GM08714 (cell line): ENCODE measurements at regions not wholly inside any gene's neighbourhood (a gene's known extent, or its start where the extent isn't known, plus 50 kb on each side); places are given as distances from the start of the nearest gene placed in this dataset.

Source experiments
- H3K4me3 ChIP-seq: fragments of 200-500 bp; sonication (Bioruptor generic); 2 replicates; pipeline ENCODE4 v1.5.1; 2014; ENCODE audit warnings: mild to moderate bottlenecking, low read length, inconsistent platforms
- ZNF274 ChIP-seq: IDR thresholded peaks from 2 replicates; pipeline ENCODE4 v1.6.1; 2012; ENCODE audit warnings: mild to moderate bottlenecking, low read depth, low read length

DNA sequence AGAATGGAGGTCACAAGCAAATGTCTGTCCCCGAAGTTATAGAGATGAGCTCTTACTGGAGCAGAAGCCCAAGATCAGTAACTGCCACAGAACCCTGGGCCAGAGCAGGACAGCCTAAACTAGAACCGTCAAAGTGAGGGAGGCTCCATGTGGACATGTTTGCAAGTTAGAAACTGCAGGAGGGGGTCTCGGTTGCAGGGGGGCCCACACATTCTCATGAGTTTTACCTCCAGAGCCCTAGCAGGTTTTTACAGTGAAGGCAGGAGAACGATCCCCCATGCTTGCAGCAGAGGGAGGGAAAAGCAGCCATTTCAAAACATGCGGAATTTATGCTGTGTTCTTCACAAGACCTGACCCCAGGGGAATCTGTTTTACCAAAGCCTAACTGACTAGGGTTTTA is 133.5 kb upstream of the B3GAT1 start:
- no peak for TF ChIP-seq ZNF274
- no peak overlapping the region for H3K4me3 ChIP-seq

DNA sequence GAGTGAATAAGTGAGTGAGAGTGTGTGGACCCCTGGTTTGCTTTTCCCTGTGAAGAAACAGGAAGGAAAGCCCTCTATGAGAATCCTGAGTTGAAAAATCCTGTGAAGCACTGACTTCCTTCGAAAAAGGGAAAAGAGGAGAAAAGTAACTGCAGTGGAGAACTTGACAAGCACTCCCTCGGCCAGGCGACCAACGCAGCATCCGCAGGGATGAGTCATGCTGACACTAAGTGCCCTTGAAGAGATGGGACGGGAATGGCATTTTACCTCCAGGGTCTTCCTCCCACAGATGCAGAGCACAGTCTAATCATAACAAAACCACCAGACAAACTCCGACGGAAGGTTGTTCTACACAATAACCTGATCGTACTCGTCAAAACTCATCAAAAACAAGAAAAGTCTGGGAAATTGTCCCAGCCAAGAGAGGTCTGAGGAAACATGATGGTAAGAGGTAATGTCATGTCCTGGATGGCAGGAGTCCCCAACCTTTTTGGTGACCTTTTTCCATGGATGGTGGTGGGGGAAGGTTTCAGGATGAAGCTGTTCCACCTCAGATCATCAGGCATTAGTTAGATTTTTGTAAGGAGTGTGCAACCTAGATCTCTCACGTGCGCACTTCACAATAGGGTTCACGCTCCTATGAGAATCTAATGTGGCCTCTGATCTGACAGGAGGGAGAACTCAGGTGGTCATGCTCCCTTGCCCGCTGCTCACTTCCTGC is 132.2 kb upstream of the B3GAT1 start:
- no peak overlapping the region for H3K4me3 ChIP-seq
- no peak for TF ChIP-seq ZNF274

DNA sequence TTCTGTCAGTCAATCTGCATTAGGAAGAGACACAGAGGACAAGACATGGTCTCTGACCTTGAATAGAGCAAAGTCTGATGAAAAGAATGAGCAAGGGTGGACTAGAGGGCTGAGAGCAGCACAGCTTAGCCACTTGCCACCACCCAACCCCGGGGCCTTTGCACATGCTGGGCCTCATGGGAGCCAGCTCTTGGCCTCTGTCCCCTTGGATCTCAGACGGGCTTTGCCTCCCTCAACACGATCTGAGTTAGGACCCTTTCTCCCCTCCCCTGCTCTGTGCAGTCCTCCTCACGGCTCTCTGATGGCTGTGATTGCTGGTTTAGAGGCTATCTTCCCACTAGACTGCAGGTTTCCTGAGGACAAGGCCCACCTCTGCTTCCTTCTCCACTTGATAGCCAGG is 131.6 kb upstream of the B3GAT1 start:
- TF ChIP-seq ZNF274: no peak
- H3K4me3 ChIP-seq: no peak overlapping the region

DNA sequence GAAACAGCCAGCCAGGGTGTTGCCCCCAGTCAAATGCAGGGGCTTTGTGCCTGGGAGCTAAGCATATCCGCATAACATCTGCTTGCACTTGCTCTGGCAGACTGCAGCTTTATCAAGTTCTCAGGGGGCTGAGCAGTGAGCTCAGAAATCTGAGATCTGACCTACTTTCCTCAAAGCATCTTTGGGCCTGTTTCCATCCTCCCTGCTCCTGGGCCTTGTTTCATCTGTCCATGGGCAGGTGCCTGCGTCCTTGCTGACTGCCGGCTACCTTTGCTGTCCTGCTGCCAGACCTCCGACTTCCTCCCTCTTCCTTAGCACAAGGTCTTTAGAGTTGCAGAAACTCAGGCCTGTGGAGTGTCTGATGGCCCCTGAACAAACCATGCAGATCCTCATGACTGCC is 131.2 kb upstream of the B3GAT1 start:
- no peak for TF ChIP-seq ZNF274
- H3K4me3 ChIP-seq: no peak overlapping the region

DNA sequence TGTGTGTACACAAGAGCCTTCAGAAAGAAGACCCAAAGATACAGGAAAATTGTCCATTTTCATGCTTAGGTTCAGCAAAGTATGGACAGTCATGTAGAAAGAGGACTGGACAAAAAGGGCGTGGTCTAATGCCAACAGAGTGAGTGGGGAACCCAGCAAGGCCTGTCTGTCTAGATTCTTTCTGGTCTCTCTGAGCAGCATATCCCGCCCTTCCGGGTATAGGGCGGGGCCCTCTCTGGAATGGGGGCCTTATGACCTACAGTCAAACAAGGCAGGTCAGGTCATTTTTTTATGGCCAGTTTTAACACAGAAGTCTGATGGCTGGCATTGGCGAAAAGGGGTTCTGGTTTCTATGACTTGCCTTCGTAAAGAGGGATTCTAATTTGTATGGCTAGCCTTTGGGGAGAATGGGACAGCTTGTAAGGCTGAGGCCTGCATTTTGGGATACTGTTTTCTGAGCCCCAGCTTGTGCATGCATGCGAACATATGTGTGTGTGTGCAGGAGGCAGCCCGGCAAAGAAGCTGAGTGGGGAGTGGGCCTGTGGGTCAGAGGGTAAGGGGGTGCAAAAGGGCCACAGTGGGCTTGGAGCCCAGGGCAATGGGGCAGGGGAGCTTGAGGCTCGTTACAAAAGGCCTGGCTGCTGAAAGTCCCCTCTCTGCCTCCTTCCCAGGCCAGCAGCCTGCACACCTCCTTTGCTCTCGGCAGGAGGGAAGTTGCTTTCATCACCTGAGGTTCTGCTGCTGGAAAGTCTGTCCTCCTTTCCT is 130.5 kb upstream of the B3GAT1 start:
- no peak for TF ChIP-seq ZNF274

DNA sequence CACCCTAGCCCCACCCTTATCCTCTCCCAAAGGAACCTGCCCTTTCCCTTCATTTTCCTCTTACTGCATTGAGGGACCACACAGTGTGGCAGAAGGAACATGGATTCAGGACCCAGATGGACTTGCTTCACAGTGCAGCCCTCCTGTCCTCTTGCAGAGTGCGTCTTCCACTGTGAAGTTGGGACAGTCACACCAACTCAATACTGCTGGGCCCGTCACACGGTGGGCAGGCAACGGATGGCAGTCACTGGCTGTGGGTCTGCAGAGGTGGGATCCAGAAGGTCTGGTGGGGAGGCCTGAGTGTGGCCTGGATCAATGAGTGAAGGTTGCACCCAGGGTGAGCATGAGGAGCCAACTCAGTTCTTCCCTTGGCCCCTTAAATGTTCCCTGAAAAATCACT is 129.9 kb upstream of the B3GAT1 start:
- H3K4me3 ChIP-seq: no peak overlapping the region
- TF ChIP-seq ZNF274: no peak

More for the DNA sequence above, 130.5 kb upstream of the B3GAT1 start:
- no peak overlapping the region for H3K4me3 ChIP-seq

DNA sequence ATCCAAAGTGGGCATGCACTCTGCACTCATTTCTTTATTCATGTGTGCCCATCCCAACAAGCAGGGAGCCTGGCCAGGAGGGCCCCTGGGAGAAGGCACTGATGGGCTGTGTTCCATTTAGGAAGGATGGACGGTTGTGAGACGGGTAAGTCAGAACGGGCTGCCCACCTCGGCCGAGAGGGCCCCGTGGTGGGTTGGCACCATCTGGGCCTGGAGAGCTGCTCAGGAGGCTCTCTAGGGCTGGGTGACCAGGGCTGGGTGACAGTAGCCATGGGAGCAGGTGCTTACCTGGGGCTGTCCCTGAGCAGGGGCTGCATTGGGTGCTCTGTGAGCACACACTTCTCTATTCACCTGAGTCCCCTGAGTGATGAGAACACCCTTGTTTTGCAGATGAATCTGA is 129.3 kb upstream of the B3GAT1 start:
- TF ChIP-seq ZNF274: no peak
- H3K4me3 ChIP-seq: no peak overlapping the region

DNA sequence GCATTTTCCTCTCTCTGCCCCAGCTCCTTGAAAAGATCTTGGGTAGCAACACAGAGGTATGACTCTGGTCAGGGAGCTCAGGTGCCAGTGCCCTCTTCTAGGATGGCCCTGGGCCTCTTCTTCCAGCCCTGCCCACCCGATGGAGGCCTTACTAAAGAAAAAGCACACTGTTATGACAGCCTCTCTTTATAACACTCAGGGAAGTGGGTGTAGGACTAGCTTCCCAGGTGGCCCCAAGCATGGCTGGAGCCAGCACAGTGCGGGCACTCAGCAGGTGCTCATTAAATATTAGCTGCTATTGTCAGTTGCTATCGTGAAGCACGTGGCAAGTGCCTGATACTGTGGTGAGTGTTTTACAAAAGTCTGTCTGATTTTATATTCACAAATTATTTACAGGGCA is 127.2 kb upstream of the B3GAT1 start:
- TF ChIP-seq ZNF274: no peak
- no peak overlapping the region for H3K4me3 ChIP-seq

DNA sequence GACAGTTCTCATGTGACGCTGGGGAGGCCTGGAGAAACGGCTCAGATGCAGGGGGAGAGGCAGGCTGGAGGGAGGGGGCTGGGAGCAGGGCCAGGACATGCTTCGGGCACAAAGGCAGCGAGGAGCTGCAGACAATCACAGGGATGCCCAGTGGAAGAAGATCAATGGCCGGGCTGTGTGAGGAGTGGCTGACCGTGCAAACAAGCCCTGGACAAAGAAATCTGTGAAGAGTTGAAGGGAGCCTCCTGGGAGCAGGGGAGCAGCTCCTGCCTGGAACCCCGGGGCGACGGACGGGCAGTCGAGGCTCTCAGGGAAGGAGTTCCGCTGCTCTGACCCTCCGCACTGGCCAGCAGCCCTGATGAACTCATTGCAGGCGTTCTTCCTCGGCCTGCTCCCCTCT is 126.7 kb upstream of the B3GAT1 start:
- no peak overlapping the region for H3K4me3 ChIP-seq
- no peak for TF ChIP-seq ZNF274

DNA sequence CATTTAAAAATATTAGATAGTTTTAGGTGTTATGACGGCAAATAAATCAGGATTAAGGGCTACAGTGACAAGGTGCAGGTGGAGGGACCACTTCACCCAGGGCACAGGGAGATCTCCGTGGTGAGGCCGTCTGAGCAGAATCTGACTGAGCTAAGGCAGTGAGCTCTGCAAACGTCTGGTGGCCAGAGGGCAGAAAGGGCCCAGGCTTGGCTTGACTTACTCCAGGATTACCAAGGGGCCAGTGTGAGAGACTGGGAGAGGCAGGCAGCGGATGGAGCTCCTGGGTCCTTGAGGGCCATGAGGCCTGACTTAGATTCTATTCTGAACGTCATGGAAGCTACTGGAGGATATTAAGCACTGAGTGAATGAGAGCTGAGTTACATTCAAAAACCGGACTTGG is 125.9 kb upstream of the B3GAT1 start:
- no peak for TF ChIP-seq ZNF274
- H3K4me3 ChIP-seq: no peak overlapping the region

DNA sequence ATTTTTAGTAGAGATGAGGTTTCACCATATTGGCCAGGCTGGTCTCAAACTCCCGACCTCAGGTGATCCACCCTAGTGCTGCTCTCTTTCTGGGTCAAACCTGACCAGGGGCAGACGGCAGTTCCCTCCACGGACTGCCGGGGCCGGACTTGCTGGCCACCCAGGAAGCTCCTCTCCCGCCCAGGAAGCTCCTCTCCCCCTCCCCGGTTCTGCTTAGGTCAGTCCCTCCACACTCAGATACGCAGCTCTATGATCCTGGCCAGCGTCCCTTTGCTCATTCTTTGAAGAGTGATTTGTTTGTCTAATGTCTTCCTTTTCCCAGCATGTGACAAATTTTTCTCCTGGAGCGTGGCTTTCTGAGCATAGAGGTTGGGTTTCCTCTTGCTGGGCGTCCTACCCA is 125.3 kb upstream of the B3GAT1 start:
- TF ChIP-seq ZNF274: no peak
- no peak overlapping the region for H3K4me3 ChIP-seq

DNA sequence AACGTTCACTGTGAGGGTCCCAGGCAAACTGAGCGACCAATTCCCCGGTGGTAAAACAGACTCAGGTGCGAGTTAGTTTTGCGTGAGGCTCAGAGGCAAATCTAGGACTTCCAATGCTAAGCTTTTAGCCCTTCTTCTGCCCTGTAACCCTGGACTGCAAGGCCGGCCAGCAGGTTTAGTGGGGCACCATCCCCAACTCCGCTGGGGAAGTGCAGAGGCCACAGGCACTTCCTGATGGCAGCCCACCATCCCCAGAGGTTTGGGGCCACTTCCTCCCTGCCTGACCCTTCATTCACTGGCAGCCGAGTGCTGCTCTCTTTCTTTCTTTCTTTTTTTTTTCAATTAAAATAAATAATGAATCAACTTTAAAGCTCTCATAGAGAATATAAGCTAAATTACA is 124.6 kb upstream of the B3GAT1 start:
- TF ChIP-seq ZNF274: no peak

DNA sequence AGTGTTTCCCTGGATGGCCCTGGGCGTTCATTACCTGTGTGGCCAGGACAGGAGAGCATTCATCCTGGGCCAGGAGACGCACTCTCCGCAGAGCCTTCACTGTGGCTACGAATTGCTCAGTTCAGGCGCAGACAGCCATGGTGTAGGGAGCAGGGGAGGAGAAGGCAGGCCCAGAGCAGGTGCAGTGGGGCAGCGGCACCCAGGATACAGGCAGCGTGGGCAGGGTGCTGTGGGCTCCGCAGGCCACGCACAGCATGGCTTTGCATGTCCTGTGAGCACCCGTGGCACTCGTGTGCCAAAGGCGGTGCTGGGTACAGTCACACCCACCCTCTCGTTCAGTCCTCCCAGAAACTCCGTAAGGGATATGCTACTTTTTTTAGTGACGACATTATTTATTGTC is 124.2 kb upstream of the B3GAT1 start:
- no peak overlapping the region for H3K4me3 ChIP-seq
- TF ChIP-seq ZNF274: no peak

More for the DNA sequence above, 124.6 kb upstream of the B3GAT1 start:
- H3K4me3 ChIP-seq: no peak overlapping the region

DNA sequence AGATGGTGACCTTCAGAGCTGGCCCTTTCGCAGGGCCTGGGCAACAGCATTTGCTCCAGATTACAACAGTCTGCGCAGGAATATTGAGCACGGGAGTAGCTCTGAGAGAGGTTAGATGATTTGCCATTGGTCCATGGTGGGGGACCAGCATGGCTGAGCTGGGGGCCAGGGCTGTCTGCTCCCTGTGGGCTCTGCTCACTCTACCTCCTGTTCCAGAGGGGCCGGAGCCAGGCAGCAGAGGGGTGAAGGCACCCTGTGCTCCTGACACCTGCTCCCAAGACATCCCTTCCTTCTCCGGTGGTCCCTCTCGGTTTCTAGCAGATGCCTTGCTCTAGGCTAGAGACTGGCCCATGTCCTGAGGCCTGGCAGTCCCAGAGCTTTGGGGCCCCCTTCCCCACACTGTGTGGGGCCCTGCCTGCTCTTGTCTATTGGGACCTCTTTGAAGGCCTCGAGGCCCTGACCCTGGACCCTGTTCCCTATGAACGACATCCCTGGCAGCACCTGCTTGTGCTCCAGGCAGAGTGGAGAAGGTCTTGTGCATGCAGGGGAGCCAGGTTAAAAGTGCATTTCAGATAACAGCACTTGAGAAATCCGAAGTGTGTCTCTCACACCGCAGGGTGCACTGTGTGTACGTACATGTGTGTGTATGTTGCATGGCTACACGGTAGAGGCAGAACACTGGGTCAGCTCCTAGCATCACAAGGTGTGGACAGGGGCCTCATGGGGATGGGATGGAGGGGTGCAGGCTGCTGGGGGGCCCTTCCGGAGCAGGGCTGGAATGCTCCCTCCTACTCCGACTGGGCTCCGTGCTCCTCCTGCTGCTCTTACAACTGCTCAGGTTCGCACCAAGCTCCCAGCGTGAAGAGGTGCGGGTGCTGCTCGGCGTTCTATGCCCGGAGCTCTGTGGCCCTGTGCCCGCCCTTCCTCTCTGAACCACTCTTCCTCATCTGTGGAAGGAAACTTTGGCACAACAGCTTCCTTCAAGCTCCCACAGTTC is 123.3 kb upstream of the B3GAT1 start:
- no peak for TF ChIP-seq ZNF274
- no peak overlapping the region for H3K4me3 ChIP-seq
